ENCODE measurements at regions not wholly inside any gene's neighbourhood (a gene's known extent, or its start where the extent isn't known, plus 50 kb on each side); places are given as distances from the start of the nearest gene placed in this dataset.

- no peak for DNase-seq
These were observed 610.4 kb downstream of the ELAVL2 start for GRCh38 chr9:23215688-23216087.

- no peak for DNase-seq
These were observed 606.6 kb downstream of the ELAVL2 start for GRCh38 chr9:23219471-23219870.

GRCh38 chr9:23220171-23220570 lies 605.9 kb downstream of the ELAVL2 start:
- DNase-seq, result no peak

- DNase-seq, result no peak
These were observed 605.1 kb downstream of the ELAVL2 start for GRCh38 chr9:23220957-23221356.

- no peak for DNase-seq
These were observed 596.1 kb downstream of the ELAVL2 start for GRCh38 chr9:23229890-23230317.

- DNase-seq, result no peak
These were observed 593.2 kb downstream of the ELAVL2 start for GRCh38 chr9:23232831-23233230.

GRCh38 chr9:23243523-23243922 lies 582.5 kb downstream of the ELAVL2 start:
- DNase-seq, result no peak

- no peak for DNase-seq
These were observed 581.0 kb downstream of the ELAVL2 start for GRCh38 chr9:23245067-23245466.

GRCh38 chr9:23254404-23255184 lies 571.4 kb downstream of the ELAVL2 start:
- DNase-seq, result no peak

GRCh38 chr9:23255346-23255745 lies 570.7 kb downstream of the ELAVL2 start:
- no peak for DNase-seq

- no peak for DNase-seq
These were observed 567.5 kb downstream of the ELAVL2 start for GRCh38 chr9:23258569-23258968.

GRCh38 chr9:23278561-23278960 lies 547.5 kb downstream of the ELAVL2 start:
- DNase-seq, result no peak

- DNase-seq, result no peak
These were observed 538.6 kb downstream of the ELAVL2 start for GRCh38 chr9:23287390-23287789.

GRCh38 chr9:23288545-23288944 lies 537.5 kb downstream of the ELAVL2 start:
- no peak for DNase-seq

- DNase-seq, result no peak
These were observed 535.1 kb downstream of the ELAVL2 start for GRCh38 chr9:23290973-23291372.

GRCh38 chr9:23302281-23302680 lies 523.8 kb downstream of the ELAVL2 start:
- no peak for DNase-seq

GRCh38 chr9:23306731-23307130 lies 519.3 kb downstream of the ELAVL2 start:
- DNase-seq, result no peak

GRCh38 chr9:23307731-23308513 lies 518.1 kb downstream of the ELAVL2 start:
- DNase-seq, result no peak

- DNase-seq, result no peak
These were observed 516.2 kb downstream of the ELAVL2 start for GRCh38 chr9:23309800-23310199.

GRCh38 chr9:23314247-23314646 lies 511.8 kb downstream of the ELAVL2 start:
- DNase-seq, result no peak

- DNase-seq, result no peak
These were observed 506.9 kb downstream of the ELAVL2 start for GRCh38 chr9:23319092-23319491.

GRCh38 chr9:23321049-23321448 lies 505.0 kb downstream of the ELAVL2 start:
- no peak for DNase-seq

GRCh38 chr9:23322392-23322791 lies 503.6 kb downstream of the ELAVL2 start:
- DNase-seq, result no peak

- DNase-seq, result no peak
These were observed 501.5 kb downstream of the ELAVL2 start for GRCh38 chr9:23324511-23324910.
